ENCODE measurements at regions not wholly inside any gene's neighbourhood (a gene's known extent, or its start where the extent isn't known, plus 50 kb on each side); places are given as distances from the start of the nearest gene placed in this dataset.

GRCh38 chr15:37599156-37599555 lies 335.3 kb upstream of the TMCO5A start:
- TF ChIP-seq CTCF (conservative IDR thresholded peaks at IDR 0.05; ENCODE audit: low read depth): no peak
- no peak overlapping the region for H3K27ac ChIP-seq
- POLR2A ChIA-PET (ENCODE audit: low non-redundant PET): no interaction called here
- CTCF ChIA-PET: no interaction called here
- DNase-seq (ENCODE audit: low spot score): no peak

DNA sequence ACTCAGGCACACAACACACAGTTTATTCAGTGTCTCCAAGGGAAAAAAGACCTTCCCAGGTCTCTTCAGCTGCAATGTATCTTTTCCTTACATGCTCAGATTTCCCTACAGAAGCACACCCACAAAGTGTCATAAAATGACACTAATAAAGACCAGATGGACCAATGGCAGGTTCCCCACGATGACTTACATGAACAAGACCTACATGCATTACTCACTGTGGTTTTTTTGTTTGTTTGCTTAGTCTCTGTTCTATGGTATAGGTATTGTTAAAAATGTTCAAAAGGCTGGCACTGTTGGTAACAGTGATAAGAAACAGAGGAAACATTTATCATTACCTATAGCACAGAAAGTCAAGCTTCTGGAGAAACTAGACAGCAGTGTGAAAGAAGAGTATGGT lies 318.2 kb upstream of the TMCO5A start:
- H3K27ac ChIP-seq: no peak overlapping the region
- ChIA-PET CTCF (no interaction called here), POLR2A (ENCODE audit: low non-redundant PET) (no interaction called here)
- TF ChIP-seq CTCF (conservative IDR thresholded peaks at IDR 0.05; ENCODE audit: low read depth): no peak
- no peak for DNase-seq (ENCODE audit: low spot score)

GRCh38 chr15:37618353-37618752 lies 316.1 kb upstream of the TMCO5A start:
- ChIA-PET CTCF (no interaction called here), POLR2A (ENCODE audit: low non-redundant PET) (no interaction called here)
- H3K27ac ChIP-seq: no peak overlapping the region
- DNase-seq (ENCODE audit: low spot score): no peak
- TF ChIP-seq CTCF (conservative IDR thresholded peaks at IDR 0.05; ENCODE audit: low read depth): no peak

- no peak for TF ChIP-seq CTCF (conservative IDR thresholded peaks at IDR 0.05; ENCODE audit: low read depth)
- H3K27ac ChIP-seq: no peak overlapping the region
- POLR2A ChIA-PET (ENCODE audit: low non-redundant PET): no interaction called here
- CTCF ChIA-PET: interaction anchor here (0.7 kb wide), 1 partner anchor 432 kb away, joined by 3 read pairs; no protein-coding TSS in a partner anchor
- no peak for DNase-seq (ENCODE audit: low spot score)
Observed at GRCh38 chr15:37619358-37620042, 314.9 kb upstream of the TMCO5A start.

- no peak for TF ChIP-seq CTCF (conservative IDR thresholded peaks at IDR 0.05; ENCODE audit: low read depth)
- no peak overlapping the region for H3K27ac ChIP-seq
- DNase-seq (ENCODE audit: low spot score): no peak
- ChIA-PET CTCF (no interaction called here), POLR2A (ENCODE audit: low non-redundant PET) (no interaction called here)
Observed at GRCh38 chr15:37625576-37625975, 308.9 kb upstream of the TMCO5A start.

DNA sequence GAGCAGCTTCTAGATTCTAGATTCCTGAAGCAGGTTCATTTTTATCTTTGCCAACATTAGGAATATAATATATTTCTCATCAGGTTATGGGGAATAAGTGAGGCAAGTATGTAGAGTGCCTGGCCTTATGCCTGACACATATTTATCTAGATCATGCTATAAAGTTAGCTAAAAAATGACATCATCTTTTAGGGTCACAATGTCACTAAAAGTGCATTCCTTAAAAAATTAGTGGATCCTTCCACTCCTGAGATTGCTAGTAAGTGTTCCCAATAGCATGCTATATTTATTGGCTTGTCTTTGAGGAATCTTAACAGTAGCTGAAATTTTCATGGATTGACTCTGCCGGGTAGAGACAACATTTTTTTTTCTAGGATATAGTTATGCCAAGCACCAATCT lies 305.9 kb upstream of the TMCO5A start:
- no peak overlapping the region for H3K27ac ChIP-seq
- POLR2A ChIA-PET (ENCODE audit: low non-redundant PET): no interaction called here
- CTCF ChIA-PET: no interaction called here
- no peak for TF ChIP-seq CTCF (conservative IDR thresholded peaks at IDR 0.05; ENCODE audit: low read depth)
- DNase-seq (ENCODE audit: low spot score): no peak
